ENCODE measurements at regions not wholly inside any gene's neighbourhood (a gene's known extent, or its start where the extent isn't known, plus 50 kb on each side); places are given as distances from the start of the nearest gene placed in this dataset.

- no peak for TF ChIP-seq RAD21 (IDR thresholded peaks at IDR 0.05; ENCODE audit: insufficient read depth, low read depth, low read length)
- no peak for TF ChIP-seq ESRRA (IDR thresholded peaks at IDR 0.05; ENCODE audit: low read length)
- TF ChIP-seq EGR1 (IDR thresholded peaks at IDR 0.05; ENCODE audit: borderline replicate concordance in 1 of 2, low read depth in 2 of 2, low read length in 2 of 2), result no peak
- TF ChIP-seq MXI1 (IDR thresholded peaks at IDR 0.05; ENCODE audit: low read depth, low read length), result no peak
- TF ChIP-seq YY1 (IDR thresholded peaks at IDR 0.05; ENCODE audit: low read depth, low read length), result no peak
- no peak for TF ChIP-seq MYC (IDR thresholded peaks at IDR 0.05; ENCODE audit: insufficient read depth, insufficient read length, insufficient replicate concordance, low read length, severe bottlenecking)
- TF ChIP-seq CTCF (IDR thresholded peaks at IDR 0.05 in 2 of 3, conservative IDR thresholded peaks at IDR 0.05 in 1 of 3; ENCODE audit: control insufficient read depth in 2 of 3, extremely low read depth in 1 of 3, insufficient read depth in 1 of 3, low read depth in 3 of 3, low read length in 3 of 3), result no peak
- no peak for TF ChIP-seq NFYB (IDR thresholded peaks at IDR 0.05; ENCODE audit: insufficient read depth, low read depth, low read length)
- no peak for TF ChIP-seq ZNF274 (IDR thresholded peaks at IDR 0.05; ENCODE audit: insufficient read depth, insufficient read length)
- TF ChIP-seq NBN (IDR thresholded peaks at IDR 0.05), result no peak
- TF ChIP-seq POLR2AphosphoS5 (IDR thresholded peaks at IDR 0.05; ENCODE audit: low read length), result no peak
Observed at GRCh38 chr6:47403056-47403455, 74.5 kb upstream of the CD2AP start.
